ENCODE measurements at regions not wholly inside any gene's neighbourhood (a gene's known extent, or its start where the extent isn't known, plus 50 kb on each side); places are given as distances from the start of the nearest gene placed in this dataset.

- no peak for TF ChIP-seq AHDC1 (CRISPR knock-in tag; IDR thresholded peaks at IDR 0.05; ENCODE audit: borderline replicate concordance)
- TF ChIP-seq ZZZ3 (CRISPR knock-in tag; IDR thresholded peaks at IDR 0.05; ENCODE audit: borderline replicate concordance), result no peak
- TF ChIP-seq KLF12 (CRISPR knock-in tag; IDR thresholded peaks at IDR 0.05; ENCODE audit: borderline replicate concordance), result no peak
- no peak for TF ChIP-seq KAT8 (CRISPR knock-in tag; IDR thresholded peaks at IDR 0.05)
- TF ChIP-seq TP53 (CRISPR knock-in tag; conservative IDR thresholded peaks at IDR 0.05), result no peak
- TF ChIP-seq ZNF589 (CRISPR knock-in tag; conservative IDR thresholded peaks at IDR 0.05), result no peak
- no peak for TF ChIP-seq LRRFIP1 (CRISPR knock-in tag; conservative IDR thresholded peaks at IDR 0.05)
- TF ChIP-seq BCL6 (CRISPR knock-in tag; IDR thresholded peaks at IDR 0.05), result no peak
- TF ChIP-seq EZH2 (conservative IDR thresholded peaks at IDR 0.05; ENCODE audit: low read depth, low read length), result no peak
- H3K9me3 ChIP-seq (ENCODE audit: low read length), result no peaks in the 10 kb centered on the region
- in situ Hi-C loops (cut with HindIII; ENCODE audit: extremely low pct_ligation_motif_present, low pct_unique_long_range_greater_than_20kb), result no loop called here
- no peak overlapping the region for H2AFZ ChIP-seq (ENCODE audit: low read length)
- no peak overlapping the region for H3K4me3 ChIP-seq (replicated peaks in 1 of 3; ENCODE audit: insufficient read depth in 1 of 3, low read depth in 2 of 3, low read length in 3 of 3)
- ATAC-seq (no peak), DNase-seq (ENCODE audit: low spot score) (no peak), FAIRE-seq (no peak)
- intact Hi-C loops (cut with micrococcal nuclease; ENCODE audit: unreplicated experiment), result no loop called here
- ChIA-PET CTCF (ENCODE audit: low intra/inter-chr PET ratio, low total read pairs) (interaction anchor here (0.6 kb wide), 1 partner anchor 1582 kb away, joined by 3 read pairs; no protein-coding TSS in a partner anchor), POLR2A (no interaction called here)
- 82% methylated on average over 6 of the region's 6 CpGs for WGBS (ENCODE audit: low lambda C conversion rate)
- H3K36me3 ChIP-seq (replicated peaks in 1 of 2; ENCODE audit: control insufficient read depth in 1 of 2, insufficient read depth in 2 of 2, low read length in 2 of 2), result no peaks in the 10 kb centered on the region
- H3K27me3 ChIP-seq (ENCODE audit: control insufficient read depth in 1 of 2, insufficient read depth in 2 of 2, low read length in 2 of 2), result no peaks in the 10 kb centered on the region; a peak in 1 of 5 replicates
- H3K4me1 ChIP-seq (ENCODE audit: insufficient read depth, low read length), result no peaks in the 10 kb centered on the region
- no peak overlapping the region for H3K4me2 ChIP-seq (ENCODE audit: low read depth, low read length)
- H3K79me2 ChIP-seq (ENCODE audit: insufficient read depth, low read length), result no peaks in the 10 kb centered on the region
- H3K27ac ChIP-seq (ENCODE audit: extremely low read length, insufficient read depth, low read length), result no peak overlapping the region
- no peaks in the 10 kb centered on the region for H4K20me1 ChIP-seq (ENCODE audit: insufficient read depth, low read length)
- BruUV-seq (replicated peaks), result no TSS peak
- no peak overlapping the region for H3K9ac ChIP-seq (ENCODE audit: insufficient read depth, low read depth, low read length)
Measured at GRCh38 chr3:197431346-197431910, 124.3 kb downstream of the BDH1 start.

All from HepG2 (cell line).